CD4-positive, alpha-beta T cell (primary cell): ENCODE measurements at regions not wholly inside any gene's neighbourhood (a gene's known extent, or its start where the extent isn't known, plus 50 kb on each side); places are given as distances from the start of the nearest gene placed in this dataset.

Experiments used
- ATAC-seq: fragments of 200-7000 bp; cut with Tn5 transposase; one replicate; pipeline ENCODE4 v1.10.0; 2022; ENCODE audit warnings: mild to moderate bottlenecking; ENCODE audit not compliant: poor library complexity
- CTCF ChIA-PET: fragments of 350-600 bp; sonication (Branson Sonifier 250); formaldehyde crosslinking; loops from one replicate; lab custom pipeline; 2021; ENCODE audit warnings: antibody characterized with exemption, inconsistent platforms; lab: Charles Lee
- POLR2A ChIA-PET: fragments of 350-600 bp; sonication (Branson Sonifier 250); formaldehyde crosslinking; loops from one replicate; lab custom pipeline; 2021; ENCODE audit warnings: antibody characterized with exemption, inconsistent platforms; lab: Charles Lee
- DNase-seq, 14 experiments: peaks; one replicate each; pipeline ENCODE4 v3.0.0-alpha.2; 2013 to 2020; ENCODE audit warnings: mixed read lengths in 2 of 14
- H3K27ac ChIP-seq, 2 donors: one replicate each; pipeline versions ENCODE4 v1.5.1 to v1.7.0; 2013; ENCODE audit warnings: low read length in 2 of 2, low read depth in 1 of 2, mild to moderate bottlenecking in 1 of 2
- H3K27me3 ChIP-seq, 2 experiments: 1 replicate in 1 of 2; 2 replicates in 1 of 2; pipeline versions ENCODE4 v1.6.1 to v1.7.0; 2013; ENCODE audit warnings: low read length in 2 of 2, control low read depth in 1 of 2, mild to moderate bottlenecking in 1 of 2, moderate library complexity in 1 of 2; ENCODE audit not compliant: insufficient read depth in 2 of 2, control insufficient read depth in 1 of 2
- H3K36me3 ChIP-seq: one replicate; pipeline ENCODE4 v1.6.1; 2013; ENCODE audit warnings: low read length, control low read depth; ENCODE audit not compliant: insufficient read depth
- H3K4me1 ChIP-seq: one replicate; pipeline ENCODE4 v1.6.1; 2013; ENCODE audit warnings: low read length, control low read depth; ENCODE audit not compliant: insufficient read depth
- H3K4me3 ChIP-seq: one replicate; pipeline ENCODE4 v1.5.1; 2013; ENCODE audit warnings: mild to moderate bottlenecking, low read length, moderate library complexity
- H3K9me3 ChIP-seq, 2 experiments: 1 replicate in 1 of 2; 2 replicates in 1 of 2; pipeline versions ENCODE4 v1.6.1 to v1.7.0; 2013; ENCODE audit warnings: low read length in 2 of 2, mild to moderate bottlenecking in 2 of 2, control low read depth in 1 of 2, moderate library complexity in 1 of 2; ENCODE audit not compliant: control insufficient read depth in 1 of 2, insufficient read depth in 1 of 2
- H3K27ac Mint-ChIP-seq: one replicate; pipeline ENCODE4 v1.8.0; 2020; ENCODE audit warnings: mixed read lengths
- H3K27me3 Mint-ChIP-seq: one replicate; pipeline ENCODE4 v1.8.0; 2021; ENCODE audit warnings: mixed read lengths
- H3K36me3 Mint-ChIP-seq: one replicate; pipeline ENCODE4 v1.8.0; 2021; ENCODE audit warnings: low read depth, mixed read lengths
- H3K4me1 Mint-ChIP-seq: one replicate; pipeline ENCODE4 v1.8.0; 2021; ENCODE audit warnings: low read depth, mixed read lengths
- H3K4me3 Mint-ChIP-seq: one replicate; pipeline ENCODE4 v1.8.0; 2020; ENCODE audit warnings: mild to moderate bottlenecking, mixed read lengths
- H3K9me3 Mint-ChIP-seq: one replicate; pipeline ENCODE4 v1.8.0; 2020; ENCODE audit warnings: mixed read lengths
- CTCF ChIP-seq: fragments of 200-600 bp; IDR thresholded peaks from one replicate; pipeline ENCODE4 v1.8.0; 2022; ENCODE audit warnings: antibody characterized with exemption, mild to moderate bottlenecking
- intact Hi-C, 2 experiments: fragments of 100-400 bp; cut with DNase I in 1 of 2; cut with micrococcal nuclease in 1 of 2; formaldehyde crosslinking; loops; one replicate each; pipeline versions ENCODE4 v1.15.1 to v1.9.0; 2023 to 2025; cut with DNase I, micrococcal nuclease

- TF ChIP-seq CTCF: no peak
- no peaks in the 10 kb centered on the region for H3K9me3 Mint-ChIP-seq
- no peaks in the 10 kb centered on the region for H3K36me3 ChIP-seq
- H3K27ac ChIP-seq: no peak overlapping the region
- intact Hi-C loops: loop anchor here in 1 of 2 experiments (5.0 kb wide), 2 partner anchors 655 to 735 kb away; no protein-coding TSS in a partner anchor
- H3K9me3 ChIP-seq: no peaks in the 10 kb centered on the region
- ChIA-PET CTCF (no interaction called here), POLR2A (no interaction called here)
- peaks cover 0 to 11% of the 10 kb centered on the region in 2 experiments for H3K27me3 ChIP-seq
- peaks cover 2% of the 10 kb centered on the region for H3K4me1 ChIP-seq
- H3K36me3 Mint-ChIP-seq: no peaks in the 10 kb centered on the region
- ATAC-seq: no peak
- DNase-seq: no peak
- peaks cover 21% of the 10 kb centered on the region for H3K27me3 Mint-ChIP-seq
- H3K4me1 Mint-ChIP-seq: no peaks in the 10 kb centered on the region
- no peak overlapping the region for H3K27ac Mint-ChIP-seq
- no peak overlapping the region for H3K4me3 ChIP-seq
- no peak overlapping the region for H3K4me3 Mint-ChIP-seq
Observed at GRCh38 chr2:18376936-18377335, 183.5 kb downstream of the RDH14 start.

- Mint-ChIP-seq H3K4me1 (no peaks in the 10 kb centered on the region), H3K4me3 (no peak overlapping the region), H3K36me3 (no peaks in the 10 kb centered on the region), H3K9me3 (no peaks in the 10 kb centered on the region), H3K27me3 (peaks cover 13% of the 10 kb centered on the region), H3K27ac (no peak overlapping the region)
- no peak overlapping the region for H3K27ac ChIP-seq
- no peaks in the 10 kb centered on the region for H3K36me3 ChIP-seq
- no peak for ATAC-seq
- no peak for DNase-seq
- no peak overlapping the region for H3K4me3 ChIP-seq
- H3K4me1 ChIP-seq: peaks cover 2% of the 10 kb centered on the region
- POLR2A ChIA-PET: no interaction called here
- CTCF ChIA-PET: no interaction called here
- no peaks in the 10 kb centered on the region for H3K9me3 ChIP-seq
- no peak for TF ChIP-seq CTCF
- H3K27me3 ChIP-seq: peaks cover 0 to 8% of the 10 kb centered on the region in 2 experiments
- intact Hi-C loops: no loop called here
Observed at GRCh38 chr2:18373664-18374063, 186.8 kb downstream of the RDH14 start.

GRCh38 chr2:18373081-18373480 lies 187.4 kb downstream of the RDH14 start:
- CTCF ChIA-PET: no interaction called here

More at GRCh38 chr2:18373081-18373480, 187.4 kb downstream of the RDH14 start:
- intact Hi-C loops: no loop called here
- DNase-seq (no peak), ATAC-seq (no peak)
- Histone ChIP-seq H3K4me1 (peaks cover under 1% of the 10 kb centered on the region), H3K9me3 (no peaks in the 10 kb centered on the region), H3K27ac (no peak overlapping the region), H3K27me3 (peaks cover 0 to 8% of the 10 kb centered on the region in 2 experiments), H3K4me3 (no peak overlapping the region), H3K36me3 (no peaks in the 10 kb centered on the region)
- H3K4me1 Mint-ChIP-seq: no peaks in the 10 kb centered on the region
- no peaks in the 10 kb centered on the region for H3K9me3 Mint-ChIP-seq
- POLR2A ChIA-PET: no interaction called here
- peaks cover 12% of the 10 kb centered on the region for H3K27me3 Mint-ChIP-seq
- H3K36me3 Mint-ChIP-seq: no peaks in the 10 kb centered on the region
- no peak overlapping the region for H3K27ac Mint-ChIP-seq
- no peak overlapping the region for H3K4me3 Mint-ChIP-seq
- TF ChIP-seq CTCF: no peak
